Testis (tissue), 2 donors: ENCODE measurements at regions not wholly inside any gene's neighbourhood (a gene's known extent, or its start where the extent isn't known, plus 50 kb on each side); places are given as distances from the start of the nearest gene placed in this dataset.

ENCODE experiments used
- DNase-seq: peaks from one replicate; pipeline ENCODE4 v3.0.0-alpha.2; 2019
- H3K27ac ChIP-seq, 2 donors: fragments of 200-600 bp; sonication (generic); one replicate each; pipeline ENCODE4 v1.5.1; 2019
- H3K27me3 ChIP-seq: fragments of 200-600 bp; sonication (generic); one replicate; pipeline ENCODE4 v1.5.1; 2019
- H3K36me3 ChIP-seq: fragments of 200-600 bp; sonication (generic); one replicate; pipeline ENCODE4 v1.5.1; 2017; ENCODE audit warnings: low read depth; ENCODE audit errors: missing control alignments
- H3K4me1 ChIP-seq: fragments of 200-600 bp; sonication (generic); one replicate; pipeline ENCODE4 v1.5.1; 2019
- H3K4me3 ChIP-seq, 2 donors: fragments of 200-600 bp; sonication (generic); one replicate each; pipeline ENCODE4 v1.5.1; 2017 to 2019
- H3K9me3 ChIP-seq: fragments of 200-600 bp; sonication (generic); one replicate; pipeline ENCODE4 v1.5.1; 2017
- CTCF ChIP-seq, 3 experiments: fragments of 450-650 bp in 2 of 3; fragments of 200-600 bp in 1 of 3; sonication (generic) in 1 of 3; IDR thresholded peaks; one replicate each; pipeline ENCODE4 v1.5.1; 2016 to 2019; ENCODE audit warnings: antibody characterized with exemption in 3 of 3, mild to moderate bottlenecking in 2 of 3, moderate library complexity in 1 of 3
- POLR2A ChIP-seq: fragments of 450-650 bp; IDR thresholded peaks from one replicate; pipeline ENCODE4 v1.6.1; 2017; ENCODE audit warnings: antibody characterized with exemption, mild to moderate bottlenecking, moderate library complexity
- WGBS, 2 donors: methylation state at CpG; one replicate each; pipeline ENCODE4 v1.1.5; 2018; 5-methylcytosine and 5-hydroxymethylcytosine counted together
- intact Hi-C: fragments of 100-400 bp; cut with DNase I; formaldehyde crosslinking; loops from one replicate; pipeline ENCODE4 v1.15.1; 2023; ENCODE audit warnings: low total_unique reads

GRCh38 chr10:10197423-10197822, 820.2 kb upstream of the CELF2 start:
- no peaks in the 10 kb centered on the region for H3K9me3 ChIP-seq
- H3K27me3 ChIP-seq: no peaks in the 10 kb centered on the region
- H3K4me1 ChIP-seq: no peaks in the 10 kb centered on the region
- no peak for TF ChIP-seq CTCF (IDR thresholded peaks at IDR 0.05)
- no peak for TF ChIP-seq POLR2A
- 93% methylated on average over 4 of the region's 4 CpGs for WGBS, 2 donors
- H3K36me3 ChIP-seq: no peaks in the 10 kb centered on the region
- DNase-seq: no peak
- no peak overlapping the region for H3K27ac ChIP-seq
- no peak overlapping the region for H3K4me3 ChIP-seq
- intact Hi-C loops: no loop called here

- no peak overlapping the region for H3K27ac ChIP-seq
- H3K27me3 ChIP-seq: no peaks in the 10 kb centered on the region
- intact Hi-C loops: no loop called here
- TF ChIP-seq POLR2A: no peak
- TF ChIP-seq CTCF (IDR thresholded peaks at IDR 0.05): no peak
- H3K9me3 ChIP-seq: no peaks in the 10 kb centered on the region
- no peak overlapping the region for H3K4me3 ChIP-seq
- no peaks in the 10 kb centered on the region for H3K36me3 ChIP-seq
- no peak for DNase-seq
- H3K4me1 ChIP-seq: no peaks in the 10 kb centered on the region
- WGBS, 2 donors: 81 to 85% methylated on average over 6 of the region's 6 CpGs
These were observed 819.3 kb upstream of the CELF2 start for GRCh38 chr10:10198363-10198762.

- Histone ChIP-seq H3K27ac (no peak overlapping the region), H3K4me3 (no peak overlapping the region), H3K4me1 (no peaks in the 10 kb centered on the region), H3K27me3 (no peaks in the 10 kb centered on the region), H3K9me3 (no peaks in the 10 kb centered on the region), H3K36me3 (no peaks in the 10 kb centered on the region)
- WGBS, 2 donors: 88% methylated on average over 2 of the region's 2 CpGs
- intact Hi-C loops: no loop called here
- TF ChIP-seq POLR2A (no peak), CTCF (IDR thresholded peaks at IDR 0.05) (no peak)
- DNase-seq: no peak
These were observed 813.3 kb upstream of the CELF2 start for GRCh38 chr10:10204415-10204814.

GRCh38 chr10:10205906-10206305, 811.8 kb upstream of the CELF2 start:
- intact Hi-C loops: no loop called here
- Histone ChIP-seq H3K36me3 (no peaks in the 10 kb centered on the region), H3K27me3 (no peaks in the 10 kb centered on the region), H3K9me3 (no peaks in the 10 kb centered on the region), H3K27ac (no peak overlapping the region), H3K4me3 (no peak overlapping the region), H3K4me1 (no peaks in the 10 kb centered on the region)
- DNase-seq: no peak
- no peak for TF ChIP-seq CTCF (IDR thresholded peaks at IDR 0.05)
- TF ChIP-seq POLR2A: no peak
- 60 to 69% methylated on average over 2 of the region's 2 CpGs for WGBS, 2 donors

- no peaks in the 10 kb centered on the region for H3K9me3 ChIP-seq
- 87 to 95% methylated on average over 2 to 3 of the region's 3 CpGs for WGBS, 2 donors
- no peak overlapping the region for H3K4me3 ChIP-seq
- intact Hi-C loops: no loop called here
- no peaks in the 10 kb centered on the region for H3K27me3 ChIP-seq
- no peak for DNase-seq
- H3K36me3 ChIP-seq: no peaks in the 10 kb centered on the region
- no peaks in the 10 kb centered on the region for H3K4me1 ChIP-seq
- no peak overlapping the region for H3K27ac ChIP-seq
- TF ChIP-seq POLR2A: no peak
- no peak for TF ChIP-seq CTCF (IDR thresholded peaks at IDR 0.05)
These were observed 810.1 kb upstream of the CELF2 start for GRCh38 chr10:10207538-10207937.
